CD4-positive, alpha-beta T cell (primary cell): ENCODE measurements at regions not wholly inside any gene's neighbourhood (a gene's known extent, or its start where the extent isn't known, plus 50 kb on each side); places are given as distances from the start of the nearest gene placed in this dataset.

Experiments used
- ATAC-seq: fragments of 200-7000 bp; cut with Tn5 transposase; one replicate; pipeline ENCODE4 v1.10.0; 2022; ENCODE audit warnings: mild to moderate bottlenecking; ENCODE audit not compliant: poor library complexity
- CTCF ChIA-PET: fragments of 350-600 bp; sonication (Branson Sonifier 250); formaldehyde crosslinking; loops from one replicate; lab custom pipeline; 2021; ENCODE audit warnings: antibody characterized with exemption, inconsistent platforms; lab: Charles Lee
- POLR2A ChIA-PET: fragments of 350-600 bp; sonication (Branson Sonifier 250); formaldehyde crosslinking; loops from one replicate; lab custom pipeline; 2021; ENCODE audit warnings: antibody characterized with exemption, inconsistent platforms; lab: Charles Lee
- DNase-seq, 14 experiments: peaks; one replicate each; pipeline ENCODE4 v3.0.0-alpha.2; 2013 to 2020; ENCODE audit warnings: mixed read lengths in 2 of 14
- H3K27ac ChIP-seq, 2 donors: one replicate each; pipeline versions ENCODE4 v1.5.1 to v1.7.0; 2013; ENCODE audit warnings: low read length in 2 of 2, low read depth in 1 of 2, mild to moderate bottlenecking in 1 of 2
- H3K27me3 ChIP-seq, 2 experiments: 1 replicate in 1 of 2; 2 replicates in 1 of 2; pipeline versions ENCODE4 v1.6.1 to v1.7.0; 2013; ENCODE audit warnings: low read length in 2 of 2, control low read depth in 1 of 2, mild to moderate bottlenecking in 1 of 2, moderate library complexity in 1 of 2; ENCODE audit not compliant: insufficient read depth in 2 of 2, control insufficient read depth in 1 of 2
- H3K36me3 ChIP-seq: one replicate; pipeline ENCODE4 v1.6.1; 2013; ENCODE audit warnings: low read length, control low read depth; ENCODE audit not compliant: insufficient read depth
- H3K4me1 ChIP-seq: one replicate; pipeline ENCODE4 v1.6.1; 2013; ENCODE audit warnings: low read length, control low read depth; ENCODE audit not compliant: insufficient read depth
- H3K4me3 ChIP-seq: one replicate; pipeline ENCODE4 v1.5.1; 2013; ENCODE audit warnings: mild to moderate bottlenecking, low read length, moderate library complexity
- H3K9me3 ChIP-seq, 2 experiments: 1 replicate in 1 of 2; 2 replicates in 1 of 2; pipeline versions ENCODE4 v1.6.1 to v1.7.0; 2013; ENCODE audit warnings: low read length in 2 of 2, mild to moderate bottlenecking in 2 of 2, control low read depth in 1 of 2, moderate library complexity in 1 of 2; ENCODE audit not compliant: control insufficient read depth in 1 of 2, insufficient read depth in 1 of 2
- H3K27ac Mint-ChIP-seq: one replicate; pipeline ENCODE4 v1.8.0; 2020; ENCODE audit warnings: mixed read lengths
- H3K27me3 Mint-ChIP-seq: one replicate; pipeline ENCODE4 v1.8.0; 2021; ENCODE audit warnings: mixed read lengths
- H3K36me3 Mint-ChIP-seq: one replicate; pipeline ENCODE4 v1.8.0; 2021; ENCODE audit warnings: low read depth, mixed read lengths
- H3K4me1 Mint-ChIP-seq: one replicate; pipeline ENCODE4 v1.8.0; 2021; ENCODE audit warnings: low read depth, mixed read lengths
- H3K4me3 Mint-ChIP-seq: one replicate; pipeline ENCODE4 v1.8.0; 2020; ENCODE audit warnings: mild to moderate bottlenecking, mixed read lengths
- H3K9me3 Mint-ChIP-seq: one replicate; pipeline ENCODE4 v1.8.0; 2020; ENCODE audit warnings: mixed read lengths
- CTCF ChIP-seq: fragments of 200-600 bp; IDR thresholded peaks from one replicate; pipeline ENCODE4 v1.8.0; 2022; ENCODE audit warnings: antibody characterized with exemption, mild to moderate bottlenecking
- intact Hi-C, 2 experiments: fragments of 100-400 bp; cut with DNase I in 1 of 2; cut with micrococcal nuclease in 1 of 2; formaldehyde crosslinking; loops; one replicate each; pipeline versions ENCODE4 v1.15.1 to v1.9.0; 2023 to 2025; cut with DNase I, micrococcal nuclease

- Histone ChIP-seq H3K27ac (no peak overlapping the region), H3K27me3 (no peaks in the 10 kb centered on the region), H3K36me3 (no peaks in the 10 kb centered on the region), H3K4me1 (no peaks in the 10 kb centered on the region), H3K9me3 (no peaks in the 10 kb centered on the region), H3K4me3 (no peak overlapping the region)
- ChIA-PET CTCF (no interaction called here), POLR2A (no interaction called here)
- no peaks in the 10 kb centered on the region for H3K27me3 Mint-ChIP-seq
- H3K4me3 Mint-ChIP-seq = no peak overlapping the region
- H3K27ac Mint-ChIP-seq = no peak overlapping the region
- intact Hi-C loops = no loop called here
- TF ChIP-seq CTCF = no peak
- H3K4me1 Mint-ChIP-seq = no peaks in the 10 kb centered on the region
- H3K9me3 Mint-ChIP-seq = peaks cover 3% of the 10 kb centered on the region
- no peaks in the 10 kb centered on the region for H3K36me3 Mint-ChIP-seq
- ATAC-seq (no peak), DNase-seq (no peak)
Observed at GRCh38 chr18:64992654-64993053, 758.2 kb upstream of the CDH7 start.

- ATAC-seq (no peak), DNase-seq (no peak)
- Mint-ChIP-seq H3K36me3 (no peaks in the 10 kb centered on the region), H3K4me1 (no peaks in the 10 kb centered on the region), H3K9me3 (peaks cover 3% of the 10 kb centered on the region), H3K4me3 (no peak overlapping the region), H3K27ac (no peak overlapping the region), H3K27me3 (no peaks in the 10 kb centered on the region)
- Histone ChIP-seq H3K27ac (no peak overlapping the region), H3K4me3 (no peak overlapping the region), H3K4me1 (no peaks in the 10 kb centered on the region), H3K36me3 (no peaks in the 10 kb centered on the region), H3K27me3 (no peaks in the 10 kb centered on the region), H3K9me3 (no peaks in the 10 kb centered on the region)
- POLR2A ChIA-PET = no interaction called here
- intact Hi-C loops = no loop called here
- no peak for TF ChIP-seq CTCF
- CTCF ChIA-PET = no interaction called here
Observed at GRCh38 chr18:64991102-64991501, 759.7 kb upstream of the CDH7 start.

- POLR2A ChIA-PET = no interaction called here
- no peaks in the 10 kb centered on the region for H3K4me1 Mint-ChIP-seq
- H3K27me3 Mint-ChIP-seq = no peaks in the 10 kb centered on the region
- no peak for TF ChIP-seq CTCF
- Histone ChIP-seq H3K36me3 (no peaks in the 10 kb centered on the region), H3K4me3 (no peak overlapping the region), H3K27me3 (no peaks in the 10 kb centered on the region), H3K27ac (no peak overlapping the region), H3K4me1 (no peaks in the 10 kb centered on the region), H3K9me3 (peaks cover 0 to 13% of the 10 kb centered on the region in 2 experiments)
- no peak for DNase-seq
- intact Hi-C loops = no loop called here
- no peak overlapping the region for H3K27ac Mint-ChIP-seq
- ATAC-seq = no peak
- no peaks in the 10 kb centered on the region for H3K36me3 Mint-ChIP-seq
- H3K9me3 Mint-ChIP-seq = no peaks in the 10 kb centered on the region
- H3K4me3 Mint-ChIP-seq = no peak overlapping the region
- CTCF ChIA-PET = no interaction called here
Observed at GRCh38 chr18:64986906-64987495, 763.8 kb upstream of the CDH7 start.
